ENCODE measurements at regions not wholly inside any gene's neighbourhood (a gene's known extent, or its start where the extent isn't known, plus 50 kb on each side); places are given as distances from the start of the nearest gene placed in this dataset.
"Not testable (repeated sequence)": the region's sequence is repeated elsewhere in the genome, so short reads cannot be mapped to it uniquely, and the experiment has no call there.

- not testable (repeated sequence) for TF ChIP-seq CTCF (conservative IDR thresholded peaks at IDR 0.05; ENCODE audit: low read depth in 2 of 2); JUNB (IDR thresholded peaks at IDR 0.05; ENCODE audit: unreplicated experiment); REST (IDR thresholded peaks at IDR 0.05; ENCODE audit: unreplicated experiment); EZH2 (IDR thresholded peaks at IDR 0.05; ENCODE audit: low read depth, unreplicated experiment); STAT1 (IDR thresholded peaks at IDR 0.05; ENCODE audit: unreplicated experiment)
Measured at GRCh38 chr5:112590858-112591257, 146.8 kb upstream of the APC start.

All from GM23338 (cell line).